Fibroblast of pulmonary artery (primary cell): ENCODE measurements at regions not wholly inside any gene's neighbourhood (a gene's known extent, or its start where the extent isn't known, plus 50 kb on each side); places are given as distances from the start of the nearest gene placed in this dataset.

ENCODE experiments used
- DNase-seq: peaks from one replicate; pipeline ENCODE4 v3.0.0-alpha.2; 2010; ENCODE audit warnings: low read depth
- H3K4me3 ChIP-seq: replicated peaks from 2 replicates; pipeline ENCODE4 v1.5.1; 2011; ENCODE audit warnings: low read depth, mild to moderate bottlenecking, control low read depth, low read length, moderate library complexity
- CTCF ChIP-seq: IDR thresholded peaks from 2 replicates; pipeline ENCODE4 v1.5.1; 2011; ENCODE audit warnings: mild to moderate bottlenecking, control low read depth, low read length, inconsistent platforms; ENCODE audit errors: missing control alignments

- no peak for DNase-seq
- no peak for TF ChIP-seq CTCF
- no peak overlapping the region for H3K4me3 ChIP-seq
Observed at GRCh38 chr14:87405563-87405962, 587.4 kb downstream of the GALC start.

GRCh38 chr14:87397499-87397898 lies 595.5 kb downstream of the GALC start:
- no peak for TF ChIP-seq CTCF
- DNase-seq = no peak
- no peak overlapping the region for H3K4me3 ChIP-seq

GRCh38 chr14:87391066-87391465 lies 601.9 kb downstream of the GALC start:
- DNase-seq = no peak
- no peak overlapping the region for H3K4me3 ChIP-seq
- TF ChIP-seq CTCF = no peak

GRCh38 chr14:87388946-87389345 lies 604.0 kb downstream of the GALC start:
- H3K4me3 ChIP-seq = no peak overlapping the region
- TF ChIP-seq CTCF = no peak
- DNase-seq = no peak

GRCh38 chr14:87387806-87388205 lies 605.2 kb downstream of the GALC start:
- TF ChIP-seq CTCF = no peak
- no peak for DNase-seq
- H3K4me3 ChIP-seq = no peak overlapping the region

GRCh38 chr14:87386524-87386923 lies 606.5 kb downstream of the GALC start:
- no peak for TF ChIP-seq CTCF
- H3K4me3 ChIP-seq = no peak overlapping the region
- DNase-seq = no peak

GRCh38 chr14:87380054-87380453 lies 612.9 kb downstream of the GALC start:
- no peak for TF ChIP-seq CTCF
- H3K4me3 ChIP-seq = no peak overlapping the region
- DNase-seq = no peak
